Left lung (tissue), 4 donors: ENCODE measurements at regions not wholly inside any gene's neighbourhood (a gene's known extent, or its start where the extent isn't known, plus 50 kb on each side); places are given as distances from the start of the nearest gene placed in this dataset.

Source experiments
- ATAC-seq: fragments of 200-7000 bp; cut with Tn5 transposase; one replicate; pipeline ENCODE4 v1.9.1; 2020; ENCODE audit warnings: moderate library complexity
- DNase-seq, 4 donors: peaks; one replicate each; pipeline ENCODE4 v3.0.0-alpha.2; 2013 to 2020
- H3K27ac ChIP-seq, 2 donors: fragments of 200-600 bp; sonication (generic) in 1 of 2; one replicate each; pipeline versions ENCODE4 v1.5.0 to v1.8.0; 2020 to 2021
- H3K27me3 ChIP-seq, 2 donors: fragments of 200-600 bp; sonication (generic) in 1 of 2; one replicate each; pipeline versions ENCODE4 v1.5.0 to v1.8.0; 2020 to 2021
- H3K36me3 ChIP-seq, 2 donors: fragments of 200-600 bp; sonication (generic) in 1 of 2; one replicate each; pipeline versions ENCODE4 v1.5.0 to v1.8.0; 2020 to 2021
- H3K4me1 ChIP-seq, 2 donors: fragments of 200-600 bp; one replicate each; pipeline ENCODE4 v1.8.0; 2021
- H3K4me3 ChIP-seq, 2 donors: fragments of 200-600 bp; sonication (generic) in 1 of 2; one replicate each; pipeline versions ENCODE4 v1.5.0 to v1.8.0; 2020 to 2021; ENCODE audit warnings: mild to moderate bottlenecking in 1 of 2
- H3K9me3 ChIP-seq, 2 donors: fragments of 200-600 bp; sonication (generic) in 1 of 2; one replicate each; pipeline versions ENCODE4 v1.5.0 to v1.8.0; 2020 to 2021
- intact Hi-C, 2 donors: fragments of 100-400 bp; cut with DNase I; formaldehyde crosslinking; loops; one replicate each; pipeline versions ENCODE4 v1.11.2 to v1.14.2; 2022
- TF ChIP-seq, protein P1 (sequence below), 2 donors: fragments of 200-600 bp; sonication (generic) in 1 of 2; IDR thresholded peaks; one replicate each; pipeline versions ENCODE4 v1.5.0 to v1.8.0; 2021; ENCODE audit warnings: antibody characterized with exemption in 2 of 2
- donor health status: DM: no; HTN: yes; CAD: no.
- donor health status: DM: no; HTN: no; CAD: no.

DNA sequence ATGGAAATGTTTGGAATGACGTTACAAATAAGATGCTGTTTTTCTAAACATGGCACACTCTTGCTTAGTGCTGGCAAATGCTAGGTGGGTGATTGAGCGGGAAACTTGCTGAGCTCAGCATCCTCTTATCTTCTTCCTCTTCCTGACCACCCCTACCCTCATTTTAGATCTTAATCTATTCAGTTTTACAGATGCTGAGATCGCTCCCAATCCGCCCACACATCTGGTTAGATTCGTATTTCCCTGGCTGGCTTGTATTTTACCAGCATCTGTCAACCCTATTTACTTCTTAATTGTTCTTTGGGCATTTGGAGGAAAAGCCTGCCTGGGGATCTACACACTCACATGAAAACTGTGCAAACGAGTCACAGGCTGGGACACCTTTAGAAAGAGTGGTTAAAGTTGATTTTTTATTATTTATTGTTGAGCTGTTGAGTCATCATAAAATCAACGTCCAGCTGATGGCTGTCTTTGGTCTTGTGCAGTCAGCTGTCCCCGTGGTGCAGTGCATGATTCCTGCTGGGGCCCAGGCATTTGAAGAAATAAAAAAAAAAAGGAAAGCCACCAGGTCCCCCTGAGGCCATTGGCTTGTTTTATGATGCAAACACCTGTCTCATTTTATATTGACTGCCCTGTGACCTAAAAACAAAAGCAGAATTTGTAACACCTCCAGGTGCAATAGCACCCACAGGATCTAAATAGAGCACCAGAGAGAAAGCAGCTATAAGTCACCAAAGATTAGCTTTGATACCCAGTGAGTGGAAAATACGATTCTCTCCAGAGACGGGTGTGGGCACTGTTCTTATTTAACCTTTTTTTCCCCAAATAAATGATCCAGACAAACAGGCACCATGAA is 258.6 kb downstream of the HS3ST3B1 start:
- intact Hi-C loops, result no loop called here

GRCh38 chr17:14557480-14557879 is 256.6 kb downstream of the HS3ST3B1 start:
- no peak for ATAC-seq
- Histone ChIP-seq H3K36me3 (no peaks in the 10 kb centered on the region), H3K4me1 (no peaks in the 10 kb centered on the region), H3K27me3 (no peaks in the 10 kb centered on the region), H3K27ac (no peak overlapping the region), H3K9me3 (no peaks in the 10 kb centered on the region), H3K4me3 (no peak overlapping the region)
- TF ChIP-seq, protein P1, sequence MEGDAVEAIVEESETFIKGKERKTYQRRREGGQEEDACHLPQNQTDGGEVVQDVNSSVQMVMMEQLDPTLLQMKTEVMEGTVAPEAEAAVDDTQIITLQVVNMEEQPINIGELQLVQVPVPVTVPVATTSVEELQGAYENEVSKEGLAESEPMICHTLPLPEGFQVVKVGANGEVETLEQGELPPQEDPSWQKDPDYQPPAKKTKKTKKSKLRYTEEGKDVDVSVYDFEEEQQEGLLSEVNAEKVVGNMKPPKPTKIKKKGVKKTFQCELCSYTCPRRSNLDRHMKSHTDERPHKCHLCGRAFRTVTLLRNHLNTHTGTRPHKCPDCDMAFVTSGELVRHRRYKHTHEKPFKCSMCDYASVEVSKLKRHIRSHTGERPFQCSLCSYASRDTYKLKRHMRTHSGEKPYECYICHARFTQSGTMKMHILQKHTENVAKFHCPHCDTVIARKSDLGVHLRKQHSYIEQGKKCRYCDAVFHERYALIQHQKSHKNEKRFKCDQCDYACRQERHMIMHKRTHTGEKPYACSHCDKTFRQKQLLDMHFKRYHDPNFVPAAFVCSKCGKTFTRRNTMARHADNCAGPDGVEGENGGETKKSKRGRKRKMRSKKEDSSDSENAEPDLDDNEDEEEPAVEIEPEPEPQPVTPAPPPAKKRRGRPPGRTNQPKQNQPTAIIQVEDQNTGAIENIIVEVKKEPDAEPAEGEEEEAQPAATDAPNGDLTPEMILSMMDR (IDR thresholded peaks at IDR 0.05), result no peak
- no peak for DNase-seq
- intact Hi-C loops, result no loop called here

More for the DNA sequence above, 258.6 kb downstream of the HS3ST3B1 start:
- Histone ChIP-seq H3K27me3 (no peaks in the 10 kb centered on the region), H3K9me3 (no peaks in the 10 kb centered on the region), H3K4me1 (no peaks in the 10 kb centered on the region), H3K4me3 (no peak overlapping the region), H3K27ac (no peak overlapping the region), H3K36me3 (no peaks in the 10 kb centered on the region)
- no peak for ATAC-seq
- TF ChIP-seq, protein P1 (IDR thresholded peaks at IDR 0.05), result no peak
- no peak for DNase-seq

DNA sequence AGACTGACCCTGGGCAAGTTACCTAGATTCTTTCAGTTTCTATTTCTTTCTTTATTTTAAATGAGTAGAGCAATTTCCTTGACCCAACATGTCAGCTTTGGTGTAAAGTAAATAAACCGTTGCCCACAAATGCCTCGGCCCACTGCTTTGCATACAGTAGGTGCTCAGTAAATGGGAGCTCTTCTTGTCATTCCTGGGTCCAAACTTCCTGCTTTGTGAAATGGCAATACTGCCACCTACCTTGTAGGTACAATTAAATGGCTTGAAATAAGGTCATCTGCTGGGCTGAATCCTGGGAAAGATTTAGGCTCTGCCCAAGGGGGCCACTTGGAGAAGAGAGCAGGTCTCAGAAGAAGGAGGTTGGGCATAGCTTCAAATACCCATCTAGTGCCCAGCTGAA is 253.0 kb downstream of the HS3ST3B1 start:
- Histone ChIP-seq H3K36me3 (no peaks in the 10 kb centered on the region), H3K9me3 (no peaks in the 10 kb centered on the region), H3K27me3 (no peaks in the 10 kb centered on the region), H3K4me3 (no peak overlapping the region), H3K27ac (no peak overlapping the region), H3K4me1 (no peaks in the 10 kb centered on the region)
- intact Hi-C loops, result no loop called here
- DNase-seq (no peak), ATAC-seq (no peak)
- TF ChIP-seq, protein P1 (IDR thresholded peaks at IDR 0.05), result no peak

DNA sequence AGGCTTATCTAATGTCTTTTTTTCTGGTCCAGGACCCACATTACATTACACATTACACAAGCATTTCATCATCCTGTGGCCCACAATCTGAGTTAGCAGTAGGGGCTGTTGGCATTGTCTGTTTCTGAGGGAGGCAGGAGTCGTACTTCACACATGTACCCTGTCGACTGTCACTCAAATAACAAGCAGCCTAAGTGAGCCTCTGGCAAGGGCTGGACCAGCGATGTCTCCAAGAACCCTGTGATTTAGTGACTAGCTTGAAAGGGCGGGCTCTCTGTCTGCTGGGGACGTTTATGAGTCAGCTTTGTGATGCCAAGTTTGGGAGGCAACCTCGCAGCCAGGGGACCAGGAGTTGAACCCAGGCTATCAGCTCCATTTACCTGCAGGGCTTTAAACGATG is 251.4 kb downstream of the HS3ST3B1 start:
- Histone ChIP-seq H3K36me3 (no peaks in the 10 kb centered on the region), H3K9me3 (no peaks in the 10 kb centered on the region), H3K4me3 (no peak overlapping the region), H3K27ac (no peak overlapping the region), H3K27me3 (no peaks in the 10 kb centered on the region), H3K4me1 (no peaks in the 10 kb centered on the region)
- DNase-seq, result peak in 1 of 4 donors; percentile 7
- intact Hi-C loops, result no loop called here
- TF ChIP-seq, protein P1 (IDR thresholded peaks at IDR 0.05), result no peak
- no peak for ATAC-seq

DNA sequence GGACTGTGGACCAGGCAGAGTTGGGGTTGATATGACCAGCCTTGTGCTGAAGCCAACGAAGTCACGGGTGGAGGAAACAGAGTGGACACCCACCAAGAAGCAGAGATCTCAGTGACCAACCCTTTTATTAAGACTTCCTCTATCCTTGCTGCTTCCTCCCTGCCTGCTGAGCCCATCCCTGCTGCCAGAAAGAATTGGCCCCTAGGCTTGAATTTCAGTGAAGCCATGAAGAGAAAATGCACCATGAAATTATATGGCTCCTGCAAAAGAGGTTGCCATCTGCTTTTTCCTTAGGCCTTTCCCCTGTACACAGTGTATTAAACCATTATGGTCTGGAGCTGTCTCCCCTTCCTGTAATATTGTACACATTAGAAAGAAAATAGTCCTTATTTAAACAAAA is 246.7 kb downstream of the HS3ST3B1 start:
- Histone ChIP-seq H3K4me3 (no peak overlapping the region), H3K36me3 (no peaks in the 10 kb centered on the region), H3K4me1 (no peaks in the 10 kb centered on the region), H3K27me3 (no peaks in the 10 kb centered on the region), H3K9me3 (no peaks in the 10 kb centered on the region), H3K27ac (no peak overlapping the region)
- ATAC-seq (no peak), DNase-seq (no peak)
- TF ChIP-seq, protein P1 (IDR thresholded peaks at IDR 0.05), result no peak
- intact Hi-C loops, result no loop called here
